ENCODE measurements at regions not wholly inside any gene's neighbourhood (a gene's known extent, or its start where the extent isn't known, plus 50 kb on each side); places are given as distances from the start of the nearest gene placed in this dataset.
A peak's percentile ranks its signal among the peaks of the same experiment; 100 is the strongest.
"Not testable (repeated sequence)": the region's sequence is repeated elsewhere in the genome, so short reads cannot be mapped to it uniquely, and the experiment has no call there.

DNA sequence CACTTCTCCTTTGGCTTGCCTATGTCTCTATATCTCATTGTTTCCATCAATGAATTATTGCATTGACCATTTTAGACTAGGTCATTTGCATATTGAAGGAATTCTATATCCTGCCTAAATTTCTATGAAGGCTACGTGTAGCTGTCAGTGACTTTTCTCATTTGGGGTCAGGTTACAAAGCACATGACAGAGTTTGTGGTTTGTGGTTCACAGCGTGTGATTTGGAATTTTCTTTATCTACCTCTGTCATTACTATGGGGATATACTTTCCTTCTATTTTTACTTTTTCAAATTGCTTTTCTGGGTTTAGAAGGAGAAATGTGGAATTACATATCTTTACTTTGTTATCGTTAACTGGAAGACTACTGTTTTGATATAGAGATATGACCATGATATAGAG lies 317.3 kb upstream of the CFAP20DC start:
- ATAC-seq (no peak), DNase-seq (no peak)
- TF ChIP-seq, protein P1, sequence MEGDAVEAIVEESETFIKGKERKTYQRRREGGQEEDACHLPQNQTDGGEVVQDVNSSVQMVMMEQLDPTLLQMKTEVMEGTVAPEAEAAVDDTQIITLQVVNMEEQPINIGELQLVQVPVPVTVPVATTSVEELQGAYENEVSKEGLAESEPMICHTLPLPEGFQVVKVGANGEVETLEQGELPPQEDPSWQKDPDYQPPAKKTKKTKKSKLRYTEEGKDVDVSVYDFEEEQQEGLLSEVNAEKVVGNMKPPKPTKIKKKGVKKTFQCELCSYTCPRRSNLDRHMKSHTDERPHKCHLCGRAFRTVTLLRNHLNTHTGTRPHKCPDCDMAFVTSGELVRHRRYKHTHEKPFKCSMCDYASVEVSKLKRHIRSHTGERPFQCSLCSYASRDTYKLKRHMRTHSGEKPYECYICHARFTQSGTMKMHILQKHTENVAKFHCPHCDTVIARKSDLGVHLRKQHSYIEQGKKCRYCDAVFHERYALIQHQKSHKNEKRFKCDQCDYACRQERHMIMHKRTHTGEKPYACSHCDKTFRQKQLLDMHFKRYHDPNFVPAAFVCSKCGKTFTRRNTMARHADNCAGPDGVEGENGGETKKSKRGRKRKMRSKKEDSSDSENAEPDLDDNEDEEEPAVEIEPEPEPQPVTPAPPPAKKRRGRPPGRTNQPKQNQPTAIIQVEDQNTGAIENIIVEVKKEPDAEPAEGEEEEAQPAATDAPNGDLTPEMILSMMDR (IDR thresholded peaks at IDR 0.05) = no peak

DNA sequence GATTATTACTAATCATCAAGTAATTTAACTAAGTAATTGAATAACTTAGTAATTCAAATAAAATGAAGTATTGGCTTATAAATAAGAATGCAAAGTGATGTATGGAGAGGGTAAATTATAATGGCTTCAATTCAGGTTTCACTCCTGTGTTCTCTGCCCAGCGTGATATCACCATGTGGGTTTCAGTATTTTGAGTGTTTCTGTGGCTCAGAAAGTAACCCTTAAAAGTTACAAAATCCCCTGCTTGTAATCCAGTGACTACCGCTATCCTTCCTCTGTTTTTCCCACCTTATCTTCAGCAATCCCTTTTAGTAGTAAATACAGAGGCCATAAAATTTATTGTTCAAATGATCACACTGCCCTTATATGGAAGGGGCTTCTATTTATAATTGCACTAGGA lies 316.4 kb upstream of the CFAP20DC start:
- Histone ChIP-seq H3K4me1 (ENCODE audit: low read depth) (no peaks in the 10 kb centered on the region), H3K9me3 (no peaks in the 10 kb centered on the region), H3K4me3 (no peak overlapping the region), H3K36me3 (ENCODE audit: low read depth) (no peaks in the 10 kb centered on the region)
- no peak for DNase-seq
- no peak for ATAC-seq
- TF ChIP-seq, protein P1 (IDR thresholded peaks at IDR 0.05) = no peak
- intact Hi-C loops (cut with DNase I, micrococcal nuclease) = no loop called here

More for the DNA sequence above, 317.3 kb upstream of the CFAP20DC start:
- Histone ChIP-seq H3K4me1 (ENCODE audit: low read depth) (no peaks in the 10 kb centered on the region), H3K4me3 (no peak overlapping the region), H3K9me3 (no peaks in the 10 kb centered on the region), H3K36me3 (ENCODE audit: low read depth) (no peaks in the 10 kb centered on the region)
- intact Hi-C loops (cut with DNase I, micrococcal nuclease) = no loop called here

DNA sequence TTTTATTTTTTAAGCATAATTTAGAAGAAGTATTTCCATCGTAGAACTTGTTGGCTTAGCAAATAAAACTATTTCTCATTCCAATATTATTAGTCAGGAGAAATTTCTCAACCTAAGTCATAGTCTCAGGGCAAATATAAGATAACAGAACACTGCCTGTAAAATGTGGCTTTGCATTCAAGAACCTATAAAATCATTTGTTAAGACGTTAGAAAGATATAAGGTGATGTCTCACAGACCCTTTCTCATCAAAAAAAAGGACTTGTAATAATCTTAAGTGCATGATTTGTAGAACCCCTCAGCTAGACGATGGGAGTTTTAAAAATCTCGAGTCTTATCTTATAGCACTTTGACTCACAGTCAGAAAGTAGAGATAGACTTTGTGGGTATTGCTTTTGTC lies 314.7 kb upstream of the CFAP20DC start:
- no peak overlapping the region for H3K4me3 ChIP-seq
- no peaks in the 10 kb centered on the region for H3K4me1 ChIP-seq (ENCODE audit: low read depth)
- H3K36me3 ChIP-seq (ENCODE audit: low read depth) = no peaks in the 10 kb centered on the region
- TF ChIP-seq, protein P1 (IDR thresholded peaks at IDR 0.05) = no peak
- no peaks in the 10 kb centered on the region for H3K9me3 ChIP-seq
- ATAC-seq = no peak
- no peak for DNase-seq
- intact Hi-C loops (cut with DNase I, micrococcal nuclease) = no loop called here

DNA sequence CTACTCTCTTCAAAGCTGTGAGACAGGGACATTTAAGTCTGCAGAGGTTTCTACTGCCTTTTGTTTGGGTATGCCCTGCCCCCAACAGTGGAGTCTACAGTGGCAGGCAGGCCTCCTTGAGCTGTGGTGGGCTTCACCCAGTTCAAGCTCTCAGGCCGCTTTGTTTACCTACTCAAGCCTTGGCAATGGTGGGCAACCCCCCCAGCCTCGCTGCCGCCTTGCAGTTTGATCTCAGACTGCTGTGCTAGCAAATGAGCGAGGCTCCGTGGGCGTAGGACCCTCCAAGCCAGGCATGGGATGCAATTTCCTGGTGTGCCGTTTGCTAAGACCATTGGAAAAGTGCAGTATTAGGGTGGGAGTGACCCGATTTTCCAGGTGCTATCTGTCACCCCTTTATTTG lies 310.5 kb upstream of the CFAP20DC start:
- H3K4me1 ChIP-seq (ENCODE audit: low read depth); intact Hi-C loops (cut with DNase I, micrococcal nuclease); ATAC-seq; H3K9me3 ChIP-seq; DNase-seq; H3K36me3 ChIP-seq (ENCODE audit: low read depth); H3K4me3 ChIP-seq: not testable (repeated sequence)

DNA sequence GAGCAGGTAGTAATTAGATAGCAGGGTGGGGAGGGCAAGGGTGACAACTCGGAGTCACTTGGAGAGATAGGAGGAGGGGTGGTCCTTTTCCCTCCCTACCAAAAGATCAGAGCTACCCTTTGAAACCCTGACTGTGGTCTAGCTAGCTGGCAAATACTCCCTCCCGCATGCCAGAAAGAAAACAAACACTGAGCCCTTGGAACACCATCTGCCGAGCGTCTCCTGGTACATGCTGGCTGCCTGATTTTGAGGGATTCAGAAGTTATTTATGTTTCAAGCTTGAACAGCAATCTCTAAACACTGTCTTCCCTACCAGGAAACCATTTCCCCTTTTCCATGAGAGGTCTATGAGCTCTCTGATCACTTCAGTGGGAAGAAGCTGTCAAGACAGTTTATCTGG lies 291.6 kb upstream of the CFAP20DC start:
- Histone ChIP-seq H3K36me3 (ENCODE audit: low read depth) (no peaks in the 10 kb centered on the region), H3K9me3 (no peaks in the 10 kb centered on the region), H3K4me1 (ENCODE audit: low read depth) (peaks cover 6% of the 10 kb centered on the region), H3K4me3 (no peak overlapping the region)
- intact Hi-C loops (cut with DNase I, micrococcal nuclease) = no loop called here
- DNase-seq = no peak
- ATAC-seq = peak; percentile 22
- TF ChIP-seq, protein P1 (IDR thresholded peaks at IDR 0.05) = no peak

DNA sequence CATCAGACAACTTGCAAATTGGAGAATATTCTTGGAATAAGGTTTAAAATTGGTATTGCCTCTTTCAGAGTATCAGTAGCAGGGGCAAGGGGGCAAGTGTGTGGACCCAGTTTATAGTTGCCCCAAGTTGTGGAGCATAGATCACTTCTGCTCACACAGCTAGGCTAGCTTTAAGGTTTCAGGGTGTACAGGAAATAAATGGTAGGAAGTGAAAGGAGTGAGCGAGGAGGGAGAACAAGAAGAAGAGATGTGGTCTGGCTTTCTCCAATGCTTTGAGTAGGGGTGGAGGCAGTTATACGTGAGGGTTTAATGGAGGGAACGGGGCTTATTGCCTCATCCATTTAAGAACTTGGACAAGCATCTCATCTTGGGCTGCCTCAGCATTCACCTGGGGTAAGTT lies 290.0 kb upstream of the CFAP20DC start:
- intact Hi-C loops (cut with DNase I, micrococcal nuclease) = no loop called here
- Histone ChIP-seq H3K4me1 (ENCODE audit: low read depth) (no peaks in the 10 kb centered on the region), H3K36me3 (ENCODE audit: low read depth) (no peaks in the 10 kb centered on the region), H3K4me3 (no peak overlapping the region), H3K9me3 (no peaks in the 10 kb centered on the region)
- ATAC-seq (no peak), DNase-seq (no peak)
- TF ChIP-seq, protein P1 (IDR thresholded peaks at IDR 0.05) = no peak

All from mucosa of descending colon (tissue), 3 donors.